Retinal pigment epithelial cell (primary cell): ENCODE measurements at regions not wholly inside any gene's neighbourhood (a gene's known extent, or its start where the extent isn't known, plus 50 kb on each side); places are given as distances from the start of the nearest gene placed in this dataset.

Experiments used
- DNase-seq: peaks from one replicate; pipeline ENCODE4 v3.0.0-alpha.2; 2010; ENCODE audit warnings: low read depth
- H3K4me3 ChIP-seq: 2 replicates; pipeline ENCODE4 v1.5.1; 2011; ENCODE audit warnings: mild to moderate bottlenecking, low read length, control low read depth, moderate library complexity
- CTCF ChIP-seq: conservative IDR thresholded peaks from 2 replicates; pipeline ENCODE4 v1.5.1; 2011; ENCODE audit warnings: low read depth, low read length, control low read depth, inconsistent platforms

GRCh38 chr1:94599095-94599813 lies 57.7 kb upstream of the F3 start:
- peak; percentile 69 for TF ChIP-seq CTCF
- H3K4me3 ChIP-seq, result no peak overlapping the region
- DNase-seq, result no peak

GRCh38 chr1:94597701-94598100 lies 56.1 kb upstream of the F3 start:
- TF ChIP-seq CTCF, result no peak
- DNase-seq, result no peak
- H3K4me3 ChIP-seq, result no peak overlapping the region

- no peak overlapping the region for H3K4me3 ChIP-seq
- no peak for TF ChIP-seq CTCF
- no peak for DNase-seq
Measured at GRCh38 chr1:94596260-94596659, 54.7 kb upstream of the F3 start.

GRCh38 chr1:94595658-94596057 lies 54.1 kb upstream of the F3 start:
- TF ChIP-seq CTCF, result no peak
- H3K4me3 ChIP-seq, result no peak overlapping the region
- DNase-seq, result no peak

- H3K4me3 ChIP-seq, result no peak overlapping the region
- TF ChIP-seq CTCF, result no peak
- no peak for DNase-seq
Measured at GRCh38 chr1:94593611-94594010, 52.1 kb upstream of the F3 start.

- no peak for TF ChIP-seq CTCF
- DNase-seq, result no peak
- H3K4me3 ChIP-seq, result no peak overlapping the region
Measured at GRCh38 chr1:94592571-94592920, 51.0 kb upstream of the F3 start.

GRCh38 chr1:94591823-94592570 lies 50.4 kb upstream of the F3 start:
- DNase-seq, result no peak
- no peak overlapping the region for H3K4me3 ChIP-seq
- TF ChIP-seq CTCF, result no peak
